Vagina (tissue), 2 donors: ENCODE measurements at regions not wholly inside any gene's neighbourhood (a gene's known extent, or its start where the extent isn't known, plus 50 kb on each side); places are given as distances from the start of the nearest gene placed in this dataset.

ENCODE experiments used
- POLR2A ChIP-seq, 2 donors: fragments of 450-650 bp; IDR thresholded peaks; one replicate each; pipeline ENCODE4 v1.6.1; 2017; ENCODE audit warnings: antibody characterized with exemption in 2 of 2, mild to moderate bottlenecking in 2 of 2, moderate library complexity in 2 of 2
- TF ChIP-seq, protein P1 (sequence below), 3 experiments: fragments of 450-650 bp in 2 of 3; fragments of 200-600 bp in 1 of 3; sonication (generic) in 1 of 3; IDR thresholded peaks; one replicate each; pipeline ENCODE4 v1.5.1; 2017 to 2019; ENCODE audit warnings: antibody characterized with exemption in 3 of 3, mild to moderate bottlenecking in 2 of 3, moderate library complexity in 2 of 3

DNA sequence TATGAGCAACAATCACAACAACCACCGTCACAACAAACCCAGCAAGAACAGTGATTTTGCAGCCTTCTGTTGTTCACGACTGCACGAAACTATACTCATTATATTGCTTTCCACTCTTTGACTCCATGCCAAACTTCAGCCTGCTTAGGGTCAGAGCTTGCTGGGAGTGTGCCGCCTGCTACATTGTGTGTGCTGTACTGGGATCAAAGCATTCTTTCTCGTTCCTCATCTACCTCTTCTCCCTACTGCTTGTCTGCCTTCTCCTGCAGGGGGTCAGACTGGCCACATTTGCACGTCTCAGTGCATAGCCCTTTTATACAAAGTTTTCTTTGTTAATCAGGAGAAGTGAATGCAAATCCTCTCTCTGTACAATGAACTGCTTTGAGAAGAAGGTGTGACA, 401.6 kb upstream of the CITED2 start:
- TF ChIP-seq, protein P1, sequence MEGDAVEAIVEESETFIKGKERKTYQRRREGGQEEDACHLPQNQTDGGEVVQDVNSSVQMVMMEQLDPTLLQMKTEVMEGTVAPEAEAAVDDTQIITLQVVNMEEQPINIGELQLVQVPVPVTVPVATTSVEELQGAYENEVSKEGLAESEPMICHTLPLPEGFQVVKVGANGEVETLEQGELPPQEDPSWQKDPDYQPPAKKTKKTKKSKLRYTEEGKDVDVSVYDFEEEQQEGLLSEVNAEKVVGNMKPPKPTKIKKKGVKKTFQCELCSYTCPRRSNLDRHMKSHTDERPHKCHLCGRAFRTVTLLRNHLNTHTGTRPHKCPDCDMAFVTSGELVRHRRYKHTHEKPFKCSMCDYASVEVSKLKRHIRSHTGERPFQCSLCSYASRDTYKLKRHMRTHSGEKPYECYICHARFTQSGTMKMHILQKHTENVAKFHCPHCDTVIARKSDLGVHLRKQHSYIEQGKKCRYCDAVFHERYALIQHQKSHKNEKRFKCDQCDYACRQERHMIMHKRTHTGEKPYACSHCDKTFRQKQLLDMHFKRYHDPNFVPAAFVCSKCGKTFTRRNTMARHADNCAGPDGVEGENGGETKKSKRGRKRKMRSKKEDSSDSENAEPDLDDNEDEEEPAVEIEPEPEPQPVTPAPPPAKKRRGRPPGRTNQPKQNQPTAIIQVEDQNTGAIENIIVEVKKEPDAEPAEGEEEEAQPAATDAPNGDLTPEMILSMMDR (IDR thresholded peaks at IDR 0.05), result no peak
- TF ChIP-seq POLR2A (IDR thresholded peaks at IDR 0.05), result no peak
